GM21526 (cell line): ENCODE measurements at regions not wholly inside any gene's neighbourhood (a gene's known extent, or its start where the extent isn't known, plus 50 kb on each side); places are given as distances from the start of the nearest gene placed in this dataset.

ENCODE experiments used
- ATAC-seq: cut with Tn5 transposase; IDR thresholded peaks from one replicate; pipeline ENCODE4 v1.9.1; 2021; ENCODE audit warnings: moderate library complexity; ENCODE audit not compliant: unreplicated experiment, low FRiP score

GRCh38 chr12:78672033-78672432, 192.5 kb upstream of the SYT1 start:
- ATAC-seq: no peak

- ATAC-seq: no peak
These were observed 190.1 kb upstream of the SYT1 start for GRCh38 chr12:78674311-78675090.

- ATAC-seq: no peak
These were observed 184.0 kb upstream of the SYT1 start for GRCh38 chr12:78680596-78680995.

GRCh38 chr12:78683031-78683430, 181.5 kb upstream of the SYT1 start:
- ATAC-seq: no peak

GRCh38 chr12:78683626-78684025, 180.9 kb upstream of the SYT1 start:
- no peak for ATAC-seq

- no peak for ATAC-seq
These were observed 180.2 kb upstream of the SYT1 start for GRCh38 chr12:78684419-78684818.

GRCh38 chr12:78695749-78696148, 168.8 kb upstream of the SYT1 start:
- no peak for ATAC-seq

DNA sequence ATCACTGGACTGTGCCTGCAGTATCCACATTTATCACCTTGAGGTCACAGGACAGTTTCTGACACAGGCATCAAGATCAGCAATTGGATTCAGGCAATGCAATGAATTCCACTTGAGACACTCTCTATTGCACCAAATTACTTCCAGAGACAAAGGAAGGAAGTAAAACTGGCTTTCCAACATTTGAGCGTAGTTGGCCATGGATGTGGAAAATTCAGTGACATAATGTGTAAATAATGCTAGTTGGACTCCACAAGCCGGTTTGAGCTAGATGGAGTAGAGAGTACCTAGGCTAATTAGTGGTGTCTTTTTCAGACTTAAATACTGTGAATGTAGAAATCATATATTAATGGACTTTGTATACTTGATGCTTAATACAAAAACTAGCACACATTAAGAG, 168.3 kb upstream of the SYT1 start:
- ATAC-seq: no peak

GRCh38 chr12:78697817-78698415, 166.7 kb upstream of the SYT1 start:
- no peak for ATAC-seq

GRCh38 chr12:78698747-78699146, 165.8 kb upstream of the SYT1 start:
- ATAC-seq: no peak

DNA sequence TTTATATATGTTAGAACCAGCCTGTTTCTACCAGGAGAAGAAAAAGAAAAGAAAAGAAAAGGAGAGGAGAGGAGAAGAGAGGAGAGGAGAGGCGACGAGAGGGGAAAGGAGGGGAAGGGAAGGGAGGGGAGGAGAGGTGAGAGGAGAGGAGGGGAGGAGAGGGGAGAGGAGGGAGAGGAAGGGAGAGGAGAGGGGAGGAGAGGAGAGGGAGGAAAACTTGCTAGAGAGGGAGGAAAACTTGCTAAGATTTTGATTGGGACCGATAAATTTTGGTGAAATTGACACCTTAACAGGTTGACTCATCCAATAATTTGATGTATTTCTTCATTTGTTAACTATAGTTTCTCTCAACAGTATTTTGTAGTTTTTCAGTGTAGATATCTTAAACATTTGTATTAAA, 164.0 kb upstream of the SYT1 start:
- no peak for ATAC-seq

GRCh38 chr12:78703820-78704525, 160.6 kb upstream of the SYT1 start:
- no peak for ATAC-seq

GRCh38 chr12:78711954-78712353, 152.6 kb upstream of the SYT1 start:
- ATAC-seq: no peak

GRCh38 chr12:78712834-78713481, 151.6 kb upstream of the SYT1 start:
- no peak for ATAC-seq

DNA sequence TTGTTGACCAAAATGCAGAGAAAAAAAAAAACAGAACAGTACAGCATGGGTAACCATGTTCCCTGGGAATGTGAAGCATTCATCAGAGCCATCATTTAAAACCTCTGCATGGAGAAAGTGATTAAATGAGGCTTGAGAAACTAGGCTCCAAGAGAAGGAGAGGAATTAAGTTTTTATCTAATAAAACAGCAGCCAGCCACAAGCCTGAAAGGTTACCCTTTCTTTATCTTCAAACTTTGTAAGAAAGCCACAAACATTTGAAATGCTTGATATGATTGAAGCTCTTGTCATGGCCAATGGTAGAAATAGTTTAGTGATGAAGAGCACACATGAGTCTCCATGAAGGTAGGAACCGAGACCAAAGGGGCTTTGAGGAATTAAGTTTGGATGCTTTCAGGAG, 144.9 kb upstream of the SYT1 start:
- no peak for ATAC-seq

GRCh38 chr12:78721906-78722305, 142.7 kb upstream of the SYT1 start:
- ATAC-seq: no peak

GRCh38 chr12:78725033-78725432, 139.5 kb upstream of the SYT1 start:
- ATAC-seq: no peak

GRCh38 chr12:78725951-78726580, 138.5 kb upstream of the SYT1 start:
- no peak for ATAC-seq

- ATAC-seq: no peak
These were observed 137.7 kb upstream of the SYT1 start for GRCh38 chr12:78726854-78727253.

- ATAC-seq: no peak
These were observed 132.1 kb upstream of the SYT1 start for GRCh38 chr12:78732481-78732880.

DNA sequence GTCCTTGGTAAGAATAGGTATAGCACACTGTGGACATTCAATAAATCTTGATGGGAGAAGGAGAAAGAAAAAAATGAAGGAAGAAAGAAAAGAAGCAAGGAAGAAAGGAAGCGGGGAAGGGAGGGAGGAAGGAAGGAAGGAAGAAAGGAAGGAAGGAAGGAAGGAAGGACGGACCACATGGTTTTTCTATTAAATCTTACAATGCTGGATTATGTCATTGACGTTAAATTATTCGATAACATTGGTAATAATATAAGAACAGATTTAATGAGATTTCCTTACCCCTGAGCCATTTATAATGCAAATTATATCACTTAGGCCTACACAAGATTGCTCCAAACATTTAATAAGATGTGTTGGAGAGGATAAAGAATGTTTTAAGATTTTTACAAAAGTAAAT, 124.9 kb upstream of the SYT1 start:
- no peak for ATAC-seq
